HCT116 (cell line): ENCODE measurements at regions not wholly inside any gene's neighbourhood (a gene's known extent, or its start where the extent isn't known, plus 50 kb on each side); places are given as distances from the start of the nearest gene placed in this dataset.

Experiments used
- EZH2 ChIP-seq: fragments of 200-600 bp; sonication (generic); IDR thresholded peaks from 2 replicates; pipeline ENCODE4 v1.6.1; 2017; ENCODE audit warnings: antibody characterized with exemption, mixed run types
- EZH2phosphoT487 ChIP-seq: fragments of 200-600 bp; IDR thresholded peaks from 2 replicates; pipeline ENCODE4 v1.6.1; 2018; ENCODE audit warnings: antibody characterized with exemption, borderline replicate concordance
- SP1 ChIP-seq: IDR thresholded peaks from 2 replicates; pipeline ENCODE4 v1.6.1; 2012; ENCODE audit warnings: low read depth
- SRF ChIP-seq: IDR thresholded peaks from 2 replicates; pipeline ENCODE4 v1.6.1; 2012; ENCODE audit warnings: low read depth
- ZNF274 ChIP-seq: fragments of 200-500 bp; sonication (Bioruptor generic); IDR thresholded peaks from 2 replicates; pipeline ENCODE4 v1.6.1; 2014; ENCODE audit warnings: mild to moderate bottlenecking, low read depth, low read length, inconsistent platforms
- TF ChIP-seq, protein P1 (sequence below), 3 experiments: fragments of 200-600 bp in 1 of 3; sonication (generic) in 1 of 3; IDR thresholded peaks in 2 of 3; conservative IDR thresholded peaks in 1 of 3; 2 replicates each; pipeline ENCODE4 v1.5.1; 2012 to 2017; ENCODE audit warnings: low read depth in 2 of 3, low read length in 2 of 3, antibody characterized with exemption in 1 of 3, borderline replicate concordance in 1 of 3, control low read depth in 1 of 3, mild to moderate bottlenecking in 1 of 3, mixed read lengths in 1 of 3, mixed run types in 1 of 3, moderate library complexity in 1 of 3; ENCODE audit not compliant: insufficient read depth in 1 of 3

DNA sequence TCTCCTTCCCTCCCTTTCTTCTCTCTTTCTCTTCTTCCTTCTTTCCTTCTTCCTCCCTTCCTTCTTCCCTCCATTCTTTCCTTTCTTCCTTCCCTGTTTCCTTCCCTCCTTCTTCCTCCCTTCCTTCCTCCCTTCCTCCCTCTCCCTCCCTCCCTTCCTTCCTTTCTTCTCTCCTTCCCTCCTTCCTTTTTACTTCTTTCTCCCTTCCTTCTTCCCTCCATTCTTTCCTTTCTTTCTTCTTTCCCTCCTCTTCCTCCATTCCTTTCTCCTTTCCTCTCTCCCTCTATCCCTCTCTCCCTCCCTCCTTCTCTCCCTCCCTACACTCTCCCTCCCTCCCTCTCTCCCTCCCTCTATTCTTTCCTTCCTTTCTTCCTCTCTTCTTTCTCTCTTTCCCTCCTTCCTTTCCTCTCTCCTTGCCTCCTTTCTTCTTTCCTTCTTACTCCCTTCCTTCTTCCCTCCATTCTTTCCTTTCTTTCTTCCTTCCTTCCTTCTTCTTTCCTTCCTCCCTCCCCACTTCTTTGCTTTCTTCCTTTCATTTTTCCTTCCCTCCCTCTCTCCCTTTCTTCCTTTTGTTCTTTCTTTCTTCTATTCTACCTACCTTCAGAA is 200.4 kb upstream of the SSTR4 start:
- TF ChIP-seq ZNF274 (no peak), SRF (no peak), EZH2 (no peak), EZH2phosphoT487 (no peak), SP1 (no peak)
- TF ChIP-seq, protein P1, sequence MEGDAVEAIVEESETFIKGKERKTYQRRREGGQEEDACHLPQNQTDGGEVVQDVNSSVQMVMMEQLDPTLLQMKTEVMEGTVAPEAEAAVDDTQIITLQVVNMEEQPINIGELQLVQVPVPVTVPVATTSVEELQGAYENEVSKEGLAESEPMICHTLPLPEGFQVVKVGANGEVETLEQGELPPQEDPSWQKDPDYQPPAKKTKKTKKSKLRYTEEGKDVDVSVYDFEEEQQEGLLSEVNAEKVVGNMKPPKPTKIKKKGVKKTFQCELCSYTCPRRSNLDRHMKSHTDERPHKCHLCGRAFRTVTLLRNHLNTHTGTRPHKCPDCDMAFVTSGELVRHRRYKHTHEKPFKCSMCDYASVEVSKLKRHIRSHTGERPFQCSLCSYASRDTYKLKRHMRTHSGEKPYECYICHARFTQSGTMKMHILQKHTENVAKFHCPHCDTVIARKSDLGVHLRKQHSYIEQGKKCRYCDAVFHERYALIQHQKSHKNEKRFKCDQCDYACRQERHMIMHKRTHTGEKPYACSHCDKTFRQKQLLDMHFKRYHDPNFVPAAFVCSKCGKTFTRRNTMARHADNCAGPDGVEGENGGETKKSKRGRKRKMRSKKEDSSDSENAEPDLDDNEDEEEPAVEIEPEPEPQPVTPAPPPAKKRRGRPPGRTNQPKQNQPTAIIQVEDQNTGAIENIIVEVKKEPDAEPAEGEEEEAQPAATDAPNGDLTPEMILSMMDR (IDR thresholded peaks at IDR 0.05 in 2 of 3, conservative IDR thresholded peaks at IDR 0.05 in 1 of 3; ENCODE audit: borderline replicate concordance in 1 of 3, insufficient read depth in 1 of 3, low read depth in 2 of 3, low read length in 2 of 3): no peak
